Neural cell (in vitro differentiated cells): ENCODE measurements at regions not wholly inside any gene's neighbourhood (a gene's known extent, or its start where the extent isn't known, plus 50 kb on each side); places are given as distances from the start of the nearest gene placed in this dataset.

Experiments
- H2AFZ ChIP-seq: fragments of 200-600, 300-800 bp; sonication (generic), shearing (Covaris generic); 2 replicates; pipeline ENCODE4 v1.6.0; 2014; ENCODE audit warnings: low read depth, mild to moderate bottlenecking, antibody characterized with exemption, low read length, moderate library complexity
- H3F3A ChIP-seq: fragments of 200-600 bp; shearing (Covaris generic); 2 replicates; pipeline ENCODE4 v1.6.1; 2016; ENCODE audit warnings: mild to moderate bottlenecking, moderate library complexity, mixed read lengths, antibody characterized with exemption, low read length; ENCODE audit not compliant: insufficient read depth, poor library complexity, severe bottlenecking
- H3K27ac ChIP-seq: fragments of 200-600, 300-800 bp; sonication (generic), shearing (Covaris generic); 2 replicates; pipeline ENCODE4 v1.5.1; 2014; ENCODE audit warnings: mild to moderate bottlenecking, low read length, moderate library complexity
- H3K27me3 ChIP-seq: fragments of 300-800, 200-600 bp; sonication (generic), shearing (Covaris generic); 2 replicates; pipeline ENCODE4 v1.6.0; 2014; ENCODE audit warnings: mild to moderate bottlenecking, low read depth, low read length, moderate library complexity; ENCODE audit not compliant: insufficient read depth
- H3K36me3 ChIP-seq: fragments of 300-800, 200-600 bp; sonication (generic), shearing (Covaris generic); 2 replicates; pipeline ENCODE4 v1.5.1; 2014; ENCODE audit warnings: mild to moderate bottlenecking, antibody characterized with exemption, low read length, moderate library complexity; ENCODE audit not compliant: insufficient read depth
- H3K4me2 ChIP-seq: fragments of 300-800, 200-600 bp; sonication (generic), shearing (Covaris generic); 2 replicates; pipeline ENCODE4 v1.6.0; 2014; ENCODE audit warnings: mild to moderate bottlenecking, low read length
- H3K4me3 ChIP-seq: fragments of 300-800, 200-600 bp; sonication (generic), shearing (Covaris generic); 2 replicates; pipeline ENCODE4 v1.5.1; 2014; ENCODE audit warnings: mild to moderate bottlenecking, low read length, moderate library complexity
- H3K79me2 ChIP-seq: fragments of 200-600 bp; shearing (Covaris generic); replicated peaks from 2 replicates; pipeline ENCODE4 v1.6.0; 2014; ENCODE audit warnings: mild to moderate bottlenecking, low read length, moderate library complexity; ENCODE audit not compliant: insufficient read depth
- H3K9ac ChIP-seq: fragments of 300-800, 200-600 bp; sonication (generic), shearing (Covaris generic); 2 replicates; pipeline ENCODE4 v1.6.1; 2016; ENCODE audit warnings: mild to moderate bottlenecking, low read length, mixed read lengths
- H3K9me2 ChIP-seq: fragments of 200-600 bp; shearing (Covaris generic); 2 replicates; pipeline ENCODE4 v1.6.1; 2016; ENCODE audit warnings: mild to moderate bottlenecking, low read length, mixed read lengths; ENCODE audit not compliant: insufficient read depth
- H3K9me3 ChIP-seq: fragments of 200-600, 300-800 bp; sonication (generic), shearing (Covaris generic); 2 replicates; pipeline ENCODE4 v1.6.1; 2016; ENCODE audit warnings: mild to moderate bottlenecking, mixed run types, low read length, moderate library complexity, mixed read lengths
- H4K20me1 ChIP-seq: fragments of 200-600 bp; shearing (Covaris generic); 2 replicates; pipeline ENCODE4 v1.6.1; 2016; ENCODE audit warnings: mild to moderate bottlenecking, mixed run types; ENCODE audit not compliant: insufficient read depth
- EP300 ChIP-seq: fragments of 450-650 bp; conservative IDR thresholded peaks from 2 replicates; pipeline ENCODE4 v1.6.1; 2014; ENCODE audit warnings: antibody characterized with exemption, mild to moderate bottlenecking, moderate library complexity; ENCODE audit not compliant: poor library complexity, severe bottlenecking
- EZH2 ChIP-seq: fragments of 200-600, 300-800 bp; shearing (Covaris generic), sonication (generic); IDR thresholded peaks from 2 replicates; pipeline ENCODE4 v1.6.1; 2014; ENCODE audit warnings: antibody characterized with exemption, low read length, borderline replicate concordance, mild to moderate bottlenecking; ENCODE audit not compliant: insufficient read depth, poor library complexity, severe bottlenecking
- MXI1 ChIP-seq: fragments of 450-650 bp; conservative IDR thresholded peaks from 2 replicates; pipeline ENCODE4 v1.6.1; 2014; ENCODE audit warnings: antibody characterized with exemption, mild to moderate bottlenecking; ENCODE audit not compliant: poor library complexity, severe bottlenecking
- POLR2AphosphoS5 ChIP-seq: IDR thresholded peaks from 2 replicates; pipeline ENCODE4 v1.6.1; 2012
- RAD21 ChIP-seq: fragments of 450-650 bp; conservative IDR thresholded peaks from 2 replicates; pipeline ENCODE4 v1.6.1; 2014; ENCODE audit warnings: antibody characterized with exemption, mild to moderate bottlenecking, moderate library complexity
- SMC3 ChIP-seq: fragments of 450-650 bp; conservative IDR thresholded peaks from 2 replicates; pipeline ENCODE4 v1.6.1; 2014; ENCODE audit warnings: antibody characterized with exemption, mild to moderate bottlenecking, moderate library complexity; ENCODE audit not compliant: poor library complexity
- TAF1 ChIP-seq: IDR thresholded peaks from 2 replicates; pipeline ENCODE4 v1.6.1; 2012; ENCODE audit warnings: low read depth
- TF ChIP-seq, protein P1 (sequence below): fragments of 450-650 bp; IDR thresholded peaks from 2 replicates; pipeline ENCODE4 v1.5.1; 2014; ENCODE audit warnings: antibody characterized with exemption, mild to moderate bottlenecking, moderate library complexity; ENCODE audit not compliant: poor library complexity, severe bottlenecking
- TF ChIP-seq, protein P2 (sequence below): IDR thresholded peaks from 2 replicates; pipeline ENCODE4 v1.6.1; 2012; ENCODE audit warnings: borderline replicate concordance

DNA sequence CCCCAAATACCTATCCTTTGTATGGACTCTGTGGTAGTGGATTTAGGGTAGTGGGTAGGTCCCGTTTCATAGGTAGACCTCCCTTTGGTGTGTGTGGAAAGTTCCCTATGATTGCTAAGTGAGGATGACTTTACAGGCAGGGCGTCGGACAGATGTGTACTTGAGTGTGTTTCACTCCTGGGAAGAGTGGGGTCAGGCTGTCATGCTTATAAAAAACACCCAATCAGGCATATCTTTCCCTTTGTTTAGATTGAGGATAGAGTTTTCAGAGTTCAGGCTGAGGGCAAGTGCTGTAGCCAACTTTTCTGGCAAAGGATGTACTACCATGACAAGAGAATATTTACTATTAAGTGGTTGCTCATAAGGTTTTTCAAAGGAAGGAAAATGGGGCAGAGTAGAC, 242.0 kb downstream of the YTHDC2 start:
- no peak for TF ChIP-seq EP300
- Histone ChIP-seq H3K9me3 (no peaks in the 10 kb centered on the region), H3K4me2 (no peak overlapping the region), H3K79me2 (no peaks in the 10 kb centered on the region), H3K27me3 (no peaks in the 10 kb centered on the region), H2AFZ (no peak overlapping the region), H3F3A (no peaks in the 10 kb centered on the region), H3K27ac (no peak overlapping the region), H3K9me2 (no peaks in the 10 kb centered on the region), H3K4me3 (no peak overlapping the region), H3K9ac (no peak overlapping the region), H3K36me3 (no peaks in the 10 kb centered on the region), H4K20me1 (no peaks in the 10 kb centered on the region)

DNA sequence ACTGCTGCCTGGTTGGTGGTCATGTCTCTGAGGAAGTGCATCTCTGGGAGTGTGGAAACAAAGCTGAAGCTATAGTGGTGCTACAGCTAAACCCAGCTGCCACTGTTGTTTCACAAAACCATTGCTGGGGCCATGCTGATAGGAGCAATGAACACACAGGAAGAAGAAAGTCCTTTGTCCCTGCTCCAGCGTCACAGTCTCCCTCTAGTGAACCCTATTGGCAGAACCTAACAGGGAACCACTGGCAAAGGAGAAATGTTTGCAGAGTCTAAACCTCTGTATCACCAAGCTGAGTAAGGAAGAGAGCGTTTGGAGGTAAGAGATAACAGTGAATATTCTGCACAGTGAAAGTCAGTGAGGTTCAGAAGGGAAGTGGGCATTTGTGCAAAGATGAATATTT, 244.0 kb downstream of the YTHDC2 start:
- TF ChIP-seq EP300 = no peak
- TF ChIP-seq, protein P1, sequence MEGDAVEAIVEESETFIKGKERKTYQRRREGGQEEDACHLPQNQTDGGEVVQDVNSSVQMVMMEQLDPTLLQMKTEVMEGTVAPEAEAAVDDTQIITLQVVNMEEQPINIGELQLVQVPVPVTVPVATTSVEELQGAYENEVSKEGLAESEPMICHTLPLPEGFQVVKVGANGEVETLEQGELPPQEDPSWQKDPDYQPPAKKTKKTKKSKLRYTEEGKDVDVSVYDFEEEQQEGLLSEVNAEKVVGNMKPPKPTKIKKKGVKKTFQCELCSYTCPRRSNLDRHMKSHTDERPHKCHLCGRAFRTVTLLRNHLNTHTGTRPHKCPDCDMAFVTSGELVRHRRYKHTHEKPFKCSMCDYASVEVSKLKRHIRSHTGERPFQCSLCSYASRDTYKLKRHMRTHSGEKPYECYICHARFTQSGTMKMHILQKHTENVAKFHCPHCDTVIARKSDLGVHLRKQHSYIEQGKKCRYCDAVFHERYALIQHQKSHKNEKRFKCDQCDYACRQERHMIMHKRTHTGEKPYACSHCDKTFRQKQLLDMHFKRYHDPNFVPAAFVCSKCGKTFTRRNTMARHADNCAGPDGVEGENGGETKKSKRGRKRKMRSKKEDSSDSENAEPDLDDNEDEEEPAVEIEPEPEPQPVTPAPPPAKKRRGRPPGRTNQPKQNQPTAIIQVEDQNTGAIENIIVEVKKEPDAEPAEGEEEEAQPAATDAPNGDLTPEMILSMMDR = no peak
- TF ChIP-seq, protein P2, sequence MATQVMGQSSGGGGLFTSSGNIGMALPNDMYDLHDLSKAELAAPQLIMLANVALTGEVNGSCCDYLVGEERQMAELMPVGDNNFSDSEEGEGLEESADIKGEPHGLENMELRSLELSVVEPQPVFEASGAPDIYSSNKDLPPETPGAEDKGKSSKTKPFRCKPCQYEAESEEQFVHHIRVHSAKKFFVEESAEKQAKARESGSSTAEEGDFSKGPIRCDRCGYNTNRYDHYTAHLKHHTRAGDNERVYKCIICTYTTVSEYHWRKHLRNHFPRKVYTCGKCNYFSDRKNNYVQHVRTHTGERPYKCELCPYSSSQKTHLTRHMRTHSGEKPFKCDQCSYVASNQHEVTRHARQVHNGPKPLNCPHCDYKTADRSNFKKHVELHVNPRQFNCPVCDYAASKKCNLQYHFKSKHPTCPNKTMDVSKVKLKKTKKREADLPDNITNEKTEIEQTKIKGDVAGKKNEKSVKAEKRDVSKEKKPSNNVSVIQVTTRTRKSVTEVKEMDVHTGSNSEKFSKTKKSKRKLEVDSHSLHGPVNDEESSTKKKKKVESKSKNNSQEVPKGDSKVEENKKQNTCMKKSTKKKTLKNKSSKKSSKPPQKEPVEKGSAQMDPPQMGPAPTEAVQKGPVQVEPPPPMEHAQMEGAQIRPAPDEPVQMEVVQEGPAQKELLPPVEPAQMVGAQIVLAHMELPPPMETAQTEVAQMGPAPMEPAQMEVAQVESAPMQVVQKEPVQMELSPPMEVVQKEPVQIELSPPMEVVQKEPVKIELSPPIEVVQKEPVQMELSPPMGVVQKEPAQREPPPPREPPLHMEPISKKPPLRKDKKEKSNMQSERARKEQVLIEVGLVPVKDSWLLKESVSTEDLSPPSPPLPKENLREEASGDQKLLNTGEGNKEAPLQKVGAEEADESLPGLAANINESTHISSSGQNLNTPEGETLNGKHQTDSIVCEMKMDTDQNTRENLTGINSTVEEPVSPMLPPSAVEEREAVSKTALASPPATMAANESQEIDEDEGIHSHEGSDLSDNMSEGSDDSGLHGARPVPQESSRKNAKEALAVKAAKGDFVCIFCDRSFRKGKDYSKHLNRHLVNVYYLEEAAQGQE = no peak
- TF ChIP-seq SMC3 = no peak
- TF ChIP-seq MXI1 = no peak
- no peak for TF ChIP-seq EZH2
- TF ChIP-seq POLR2AphosphoS5 = no peak
- TF ChIP-seq RAD21 = no peak
- no peak for TF ChIP-seq TAF1
- no peaks in the 10 kb centered on the region for H3K27me3 ChIP-seq
- no peaks in the 10 kb centered on the region for H3K36me3 ChIP-seq
- no peak overlapping the region for H2AFZ ChIP-seq
- no peak overlapping the region for H3K4me3 ChIP-seq
- no peak overlapping the region for H3K9ac ChIP-seq
- no peak overlapping the region for H3K27ac ChIP-seq
- H3F3A ChIP-seq = no peaks in the 10 kb centered on the region
- no peaks in the 10 kb centered on the region for H3K9me3 ChIP-seq
- H4K20me1 ChIP-seq = no peaks in the 10 kb centered on the region
- H3K79me2 ChIP-seq = no peaks in the 10 kb centered on the region
- no peak overlapping the region for H3K4me2 ChIP-seq
- no peaks in the 10 kb centered on the region for H3K9me2 ChIP-seq

DNA sequence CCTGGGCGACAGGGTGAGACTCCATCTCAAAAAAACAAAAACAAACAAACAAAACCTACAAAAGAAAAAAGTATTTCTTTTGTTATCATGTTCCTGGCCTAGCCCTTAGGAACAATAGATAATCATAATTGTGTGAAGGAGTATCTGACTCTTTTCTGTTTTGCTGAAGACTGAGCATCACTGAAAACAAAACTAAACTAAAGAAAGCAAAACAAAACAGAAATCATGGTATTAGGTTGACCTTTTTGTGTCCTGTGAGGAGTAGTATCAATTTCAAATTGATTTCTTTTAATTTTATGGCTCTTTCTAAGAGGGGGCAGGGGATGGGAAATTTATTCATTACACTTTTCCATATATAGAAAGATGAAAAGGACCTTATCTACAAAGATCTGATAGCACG, 246.0 kb downstream of the YTHDC2 start:
- Histone ChIP-seq H3K36me3 (no peaks in the 10 kb centered on the region), H3K27ac (no peak overlapping the region), H3K27me3 (no peaks in the 10 kb centered on the region), H4K20me1 (no peaks in the 10 kb centered on the region), H3K9me2 (no peaks in the 10 kb centered on the region), H3K4me3 (no peak overlapping the region), H3K9me3 (no peaks in the 10 kb centered on the region), H3K79me2 (no peaks in the 10 kb centered on the region), H3K9ac (no peak overlapping the region), H3K4me2 (no peak overlapping the region), H2AFZ (no peak overlapping the region), H3F3A (no peaks in the 10 kb centered on the region)
- TF ChIP-seq SMC3 (no peak), RAD21 (no peak), EZH2 (no peak)
